HG03342 (cell line): ENCODE measurements at regions not wholly inside any gene's neighbourhood (a gene's known extent, or its start where the extent isn't known, plus 50 kb on each side); places are given as distances from the start of the nearest gene placed in this dataset.

Experiments
- ATAC-seq: cut with Tn5 transposase; IDR thresholded peaks from one replicate; pipeline ENCODE4 v1.9.1; 2021; ENCODE audit warnings: mild to moderate bottlenecking, moderate library complexity; ENCODE audit not compliant: unreplicated experiment

DNA sequence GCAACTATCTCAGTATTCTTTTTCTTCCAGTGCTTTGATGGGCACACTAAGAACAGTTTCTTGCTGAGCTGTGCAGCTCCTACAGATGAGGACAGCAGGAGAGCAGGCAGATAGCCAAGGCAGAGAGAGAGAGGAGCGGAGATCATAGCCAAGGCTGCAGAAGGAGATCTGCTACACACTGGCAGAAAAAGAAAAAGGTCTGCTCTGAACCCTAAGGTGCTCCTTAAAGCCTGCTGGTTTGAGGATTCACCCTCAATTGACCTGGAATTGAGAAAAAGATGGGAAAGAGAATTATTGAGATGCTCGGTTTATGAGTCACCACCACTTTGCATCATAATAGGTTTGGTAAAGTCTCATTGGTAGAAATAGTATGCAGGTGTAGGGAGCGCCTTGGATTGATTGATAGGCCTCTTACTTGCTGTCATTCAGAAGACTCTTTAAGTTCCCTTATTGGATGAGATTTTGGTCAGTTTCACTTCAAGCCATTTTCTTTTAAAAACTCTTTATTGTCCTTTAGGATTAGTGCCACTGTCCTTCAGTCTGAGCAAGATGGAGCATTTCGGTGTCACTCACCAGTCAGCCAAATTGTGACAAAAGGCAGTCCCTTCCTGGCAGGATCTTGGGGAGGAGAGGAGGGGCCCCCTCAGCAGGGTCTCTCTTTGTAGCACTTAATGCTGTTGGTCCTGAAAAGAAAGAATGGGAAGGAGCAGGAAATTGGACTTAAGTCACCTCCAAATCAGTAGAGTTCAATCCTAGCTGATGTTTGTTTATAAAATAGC, 685.0 kb downstream of the ADGRL2 start:
- ATAC-seq, result no peak

DNA sequence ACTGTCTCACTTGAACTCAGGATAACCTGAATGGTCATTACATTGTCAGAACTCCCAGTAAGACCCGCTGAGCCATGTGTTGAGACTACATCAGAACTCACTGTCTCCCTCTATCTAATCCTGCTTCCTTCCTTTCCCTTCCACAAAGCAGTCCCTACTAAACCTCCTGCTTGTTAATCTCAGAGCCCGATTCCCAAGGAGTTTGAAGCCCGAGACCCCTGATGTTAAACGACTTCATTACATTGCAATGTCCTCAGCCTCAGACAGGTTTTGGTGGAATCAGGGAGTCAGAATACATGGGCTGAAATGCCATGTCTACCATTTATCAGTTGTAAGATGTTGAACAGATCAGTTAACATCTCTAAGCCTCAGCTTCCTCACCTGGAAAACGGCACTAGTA, 682.4 kb downstream of the ADGRL2 start:
- no peak for ATAC-seq

DNA sequence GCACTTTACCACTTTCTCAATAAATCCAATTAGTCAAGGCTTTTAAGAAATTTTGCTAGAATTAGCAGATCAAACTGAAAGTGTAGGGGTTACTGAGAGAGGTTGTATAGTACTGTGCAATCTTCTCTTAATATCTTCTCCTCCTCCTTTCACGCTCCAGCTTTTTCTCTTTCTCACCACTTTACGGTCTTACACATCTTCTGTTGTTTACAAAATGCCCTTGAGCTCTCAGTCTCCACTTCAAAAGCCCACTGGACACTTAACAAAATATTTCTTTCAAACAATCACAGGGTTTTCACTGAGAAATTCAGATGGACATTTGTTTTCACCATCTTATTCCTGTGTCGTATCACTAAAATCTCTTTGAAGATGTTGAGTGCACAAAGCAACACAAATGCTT, 678.2 kb downstream of the ADGRL2 start:
- ATAC-seq, result no peak

DNA sequence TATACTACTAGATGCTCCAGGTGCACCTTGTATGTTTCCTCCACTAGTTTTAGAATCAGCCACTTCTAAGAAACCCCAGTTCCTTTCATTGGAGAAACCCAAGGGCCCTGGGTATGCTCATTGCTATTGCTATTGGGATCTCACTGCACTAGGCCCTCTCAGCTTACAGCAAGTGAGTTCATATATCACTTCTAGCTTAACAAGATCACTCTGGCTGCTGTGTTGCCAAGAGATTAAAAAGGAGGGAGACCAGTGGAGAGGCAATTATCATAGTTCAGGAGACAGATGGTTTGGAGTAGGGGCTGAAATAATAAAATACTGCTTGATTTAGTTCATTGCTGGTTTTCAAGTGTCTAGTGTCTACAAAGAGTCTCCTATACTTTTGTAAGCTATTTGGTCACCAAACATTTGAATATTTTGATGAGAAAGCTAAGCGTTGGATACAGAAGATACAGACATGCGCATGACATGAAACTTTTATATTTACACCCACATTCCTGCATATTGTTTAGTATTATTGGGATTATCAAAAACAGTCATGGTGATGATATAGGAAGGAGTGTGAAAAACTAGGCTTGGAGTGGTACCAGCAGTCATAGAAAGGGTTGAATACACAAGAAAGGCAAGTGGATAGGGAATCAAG, 671.9 kb downstream of the ADGRL2 start:
- no peak for ATAC-seq

DNA sequence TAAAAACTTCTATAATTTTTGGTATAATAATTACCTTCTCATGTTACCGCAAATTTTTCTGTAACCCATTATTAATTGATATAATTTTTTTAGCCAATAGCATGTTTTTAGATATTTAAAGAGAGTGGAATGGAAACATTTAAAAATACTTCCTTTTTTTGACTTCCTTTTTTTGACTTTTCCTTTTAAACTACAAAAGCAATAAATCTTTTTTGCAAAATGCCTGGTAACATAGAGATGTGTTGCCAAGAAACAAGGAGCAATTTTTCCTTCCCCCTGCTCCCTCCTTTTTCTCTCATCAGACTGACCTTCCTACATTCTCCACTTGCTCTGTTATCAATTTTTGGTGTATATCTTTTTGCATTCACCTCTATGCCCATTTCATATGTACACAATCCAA, 666.2 kb downstream of the ADGRL2 start:
- ATAC-seq, result no peak

DNA sequence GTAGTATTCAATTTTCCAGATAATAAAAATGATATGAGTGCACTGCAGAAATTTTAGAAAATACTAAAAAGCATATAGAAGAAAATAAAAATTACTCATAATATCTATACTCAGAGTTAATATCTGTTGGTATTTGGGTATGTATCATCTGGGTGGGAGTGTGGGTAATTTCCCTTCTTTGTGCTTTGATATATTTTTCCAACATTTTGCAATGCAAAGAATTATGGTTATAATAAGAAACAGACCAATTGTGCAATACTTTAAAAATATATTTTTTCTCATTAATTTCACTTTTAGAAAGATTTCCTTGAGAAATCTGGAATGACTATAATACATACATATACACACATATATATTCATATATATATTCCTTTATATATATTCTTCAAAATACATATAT, 665.7 kb downstream of the ADGRL2 start:
- ATAC-seq, result no peak

DNA sequence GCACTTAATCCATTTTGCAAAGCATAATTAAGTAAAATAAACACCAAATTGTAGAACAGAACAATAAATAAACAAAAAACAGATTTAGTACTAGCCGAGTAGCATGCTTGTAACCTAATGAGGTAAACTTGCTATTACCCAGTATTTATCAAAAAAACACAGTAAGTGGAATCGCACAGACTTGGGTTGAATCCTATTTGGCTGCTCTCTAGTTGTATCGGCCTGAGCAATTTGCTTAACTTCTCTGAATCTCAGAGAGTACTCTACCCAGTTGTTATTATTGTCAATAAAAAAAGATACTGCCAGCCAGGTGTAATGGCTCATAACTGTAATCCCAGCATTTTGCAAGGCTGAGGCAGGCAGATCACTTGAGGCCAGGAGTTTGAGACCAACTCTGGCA, 664.3 kb downstream of the ADGRL2 start:
- ATAC-seq, result no peak

DNA sequence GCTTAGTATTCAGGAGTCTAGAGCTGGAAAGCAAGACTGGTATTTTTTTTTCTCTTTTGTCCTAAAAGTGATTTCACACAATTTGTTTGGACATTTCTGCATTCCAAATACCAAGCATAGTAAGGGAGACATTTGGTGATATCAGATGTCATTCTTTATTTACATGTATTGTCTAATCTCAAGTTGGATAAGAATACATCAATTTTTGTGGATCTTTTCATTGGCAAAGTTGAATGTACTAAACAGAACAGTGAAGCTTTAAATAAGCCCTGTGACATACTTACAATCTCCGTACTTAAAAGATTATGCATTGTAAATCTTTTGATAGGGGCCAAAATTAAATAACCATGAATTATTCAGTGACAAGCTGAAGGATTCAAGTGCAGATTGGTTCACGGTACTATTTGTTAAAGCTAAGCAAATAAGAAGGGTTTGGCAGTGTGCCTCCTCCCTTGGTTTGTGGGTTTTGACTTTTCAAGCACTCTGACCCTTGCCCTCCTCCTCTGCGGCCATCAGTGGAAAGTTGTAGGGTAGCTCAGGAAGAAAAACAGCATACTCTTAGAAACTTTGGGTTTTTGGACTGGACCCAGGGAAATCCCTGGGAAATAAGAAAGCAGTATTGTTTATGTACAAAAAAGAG, 663.7 kb downstream of the ADGRL2 start:
- no peak for ATAC-seq

DNA sequence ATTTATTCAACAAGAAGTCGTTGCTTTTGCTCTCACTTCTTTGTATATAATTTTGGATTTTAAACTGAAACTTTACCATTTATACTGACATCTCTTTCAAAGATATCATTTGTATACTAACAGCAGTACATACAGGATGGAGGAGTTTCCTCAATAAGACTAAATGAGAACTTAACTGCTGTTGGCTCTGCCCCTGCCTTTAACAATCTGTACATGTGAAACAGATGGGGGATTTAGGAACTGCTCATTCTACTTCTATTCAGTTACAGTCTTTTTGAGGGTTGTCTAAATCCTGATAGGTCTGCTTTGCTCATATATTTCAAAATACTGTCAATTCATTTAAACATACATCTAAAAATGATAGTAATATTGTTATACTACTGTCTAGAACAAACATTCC, 663.2 kb downstream of the ADGRL2 start:
- no peak for ATAC-seq

DNA sequence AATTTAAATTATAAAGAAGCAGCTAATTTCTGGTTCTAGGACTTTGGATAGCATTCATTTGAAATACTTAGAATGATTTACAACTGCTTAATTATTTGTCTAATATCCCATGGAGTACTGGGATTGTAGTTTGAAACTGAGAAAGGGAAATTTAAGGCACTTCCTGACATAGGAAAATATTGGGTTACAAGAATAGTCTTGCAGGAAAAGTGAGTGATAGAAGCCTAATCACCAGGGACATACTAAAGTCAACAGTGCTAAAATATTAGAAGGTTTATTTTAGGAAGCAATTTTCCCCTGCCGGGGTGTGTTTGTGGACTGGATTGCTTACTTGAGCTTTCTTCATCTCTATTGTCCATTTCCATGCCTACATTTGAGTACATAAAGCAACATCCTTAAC, 661.6 kb downstream of the ADGRL2 start:
- ATAC-seq, result no peak

DNA sequence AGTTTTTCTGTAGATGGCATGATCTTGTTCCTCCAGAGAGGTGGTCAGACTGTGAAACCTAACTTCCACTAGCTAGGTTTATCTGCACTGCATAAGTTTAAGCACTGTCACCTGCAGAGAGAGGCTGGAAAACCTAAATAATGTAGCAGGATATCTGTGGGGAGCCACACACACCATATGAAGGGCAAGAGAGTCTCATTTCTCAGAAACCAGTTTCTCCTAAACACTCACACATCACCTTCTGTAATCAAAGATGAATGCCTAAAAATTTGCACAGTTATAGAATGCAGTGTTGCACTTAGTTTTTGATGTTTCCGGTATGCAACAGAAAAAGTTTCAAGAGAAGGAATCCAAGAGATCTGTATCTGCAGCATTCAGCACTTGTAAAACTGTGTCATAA, 654.6 kb downstream of the ADGRL2 start:
- ATAC-seq, result no peak

DNA sequence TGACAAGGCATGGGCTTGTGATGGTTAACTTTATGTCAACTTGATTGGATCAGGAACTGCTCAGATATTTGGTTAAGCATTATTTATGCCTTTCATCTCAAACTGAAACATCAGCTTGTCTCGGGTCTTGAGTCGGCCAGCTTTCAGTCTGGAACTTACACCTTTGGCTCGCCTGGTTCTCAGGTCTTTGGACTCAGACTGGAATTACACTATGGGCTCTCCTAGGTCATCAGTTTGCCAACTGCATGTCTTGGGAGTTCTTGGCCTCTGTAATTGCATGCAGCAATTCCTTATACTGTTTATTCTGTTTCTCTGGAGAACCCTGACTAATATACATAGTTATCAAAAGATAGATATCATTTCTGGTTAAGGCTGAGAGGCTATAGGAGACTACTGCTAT, 653.7 kb downstream of the ADGRL2 start:
- no peak for ATAC-seq

DNA sequence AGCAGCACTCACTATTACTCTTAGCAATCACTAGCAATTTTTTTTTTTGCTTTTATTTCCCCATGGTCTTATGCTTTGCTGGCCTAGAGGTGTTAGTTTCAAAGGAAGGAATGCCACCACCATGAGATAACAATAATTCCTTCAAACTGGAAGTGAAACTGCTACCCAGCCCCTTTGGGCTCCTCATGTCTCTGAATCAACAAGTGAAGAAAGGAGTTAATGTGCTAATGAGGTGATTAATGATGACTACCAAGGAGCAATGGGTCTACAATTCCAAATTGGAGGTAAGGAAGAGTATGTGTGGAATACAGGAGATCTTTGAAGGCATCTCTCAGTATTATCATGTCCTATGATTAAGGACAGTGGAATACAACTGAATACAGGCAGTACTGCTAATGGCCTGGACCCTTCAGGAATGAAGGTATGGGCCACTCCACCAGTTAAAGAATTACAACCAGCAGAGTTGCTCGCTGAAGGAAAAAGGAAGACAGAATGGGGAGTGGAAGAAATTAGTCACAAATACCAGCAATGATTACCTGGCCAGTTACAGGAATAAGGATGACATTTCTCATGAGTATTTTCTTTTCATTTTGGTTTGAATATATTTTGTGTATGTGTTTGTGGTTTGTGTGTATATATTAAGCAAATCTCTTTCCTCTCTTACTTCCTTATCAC, 652.9 kb downstream of the ADGRL2 start:
- ATAC-seq, result no peak

DNA sequence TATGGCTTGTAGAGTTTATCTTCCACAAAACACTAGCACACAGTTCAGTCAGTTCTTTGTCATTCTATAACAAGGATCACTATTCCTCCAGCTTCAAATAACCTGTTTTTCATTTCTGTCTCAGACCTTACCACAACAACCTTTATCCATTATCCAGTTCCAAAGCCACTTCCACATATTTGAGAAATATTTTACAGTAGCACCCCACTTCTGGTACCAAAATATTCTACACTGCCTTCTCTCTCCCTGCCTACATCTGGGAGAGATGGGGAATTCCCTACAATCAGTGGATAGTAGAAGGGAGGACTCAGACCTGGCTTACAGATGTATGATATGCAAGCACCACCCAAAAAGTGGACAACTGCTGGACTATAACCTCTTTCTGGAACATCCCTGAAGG, 651.4 kb downstream of the ADGRL2 start:
- ATAC-seq, result no peak

DNA sequence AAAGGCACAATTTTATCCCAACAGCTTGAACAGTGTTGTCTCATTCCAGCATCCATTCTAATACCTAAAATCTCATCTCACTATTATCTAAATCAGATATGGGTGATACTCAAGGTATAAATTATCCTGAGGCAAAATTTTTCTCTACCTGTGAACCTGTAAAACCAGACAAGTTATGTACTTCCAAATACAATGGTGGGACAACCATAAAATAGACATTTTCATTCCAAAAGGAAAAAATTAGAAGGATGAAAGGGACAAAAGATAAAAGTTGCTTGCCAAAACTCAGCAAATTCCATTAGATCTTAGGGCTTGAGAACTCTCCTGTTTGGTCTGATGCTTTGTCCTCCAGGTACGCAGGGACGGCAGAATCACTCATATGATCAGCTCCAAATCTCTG, 650.5 kb downstream of the ADGRL2 start:
- ATAC-seq, result no peak

DNA sequence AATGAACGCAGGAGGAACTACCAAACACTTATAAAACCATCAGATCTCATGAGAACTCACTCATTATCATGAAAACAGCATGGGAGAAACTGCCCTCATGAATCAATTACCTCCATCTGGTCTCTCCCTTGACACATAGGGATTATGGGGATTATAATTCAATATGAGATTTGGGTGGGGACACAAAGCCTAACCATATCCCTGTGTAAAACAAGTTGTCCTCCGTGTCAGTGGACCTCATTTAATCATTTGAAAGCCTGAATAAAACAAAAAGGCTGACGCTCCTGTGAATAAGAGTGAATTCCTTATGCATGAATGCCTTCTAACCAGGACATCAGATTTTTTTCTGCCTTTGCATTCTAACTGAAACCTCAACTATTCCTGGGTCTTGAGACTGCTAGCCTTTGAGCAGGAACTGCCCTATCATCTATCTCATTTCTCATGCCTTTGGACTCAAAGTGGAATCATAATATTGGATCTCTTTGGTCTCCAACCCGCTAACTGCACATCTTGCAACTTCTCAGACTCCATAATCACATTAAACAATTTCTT, 648.8 kb downstream of the ADGRL2 start:
- ATAC-seq, result no peak

DNA sequence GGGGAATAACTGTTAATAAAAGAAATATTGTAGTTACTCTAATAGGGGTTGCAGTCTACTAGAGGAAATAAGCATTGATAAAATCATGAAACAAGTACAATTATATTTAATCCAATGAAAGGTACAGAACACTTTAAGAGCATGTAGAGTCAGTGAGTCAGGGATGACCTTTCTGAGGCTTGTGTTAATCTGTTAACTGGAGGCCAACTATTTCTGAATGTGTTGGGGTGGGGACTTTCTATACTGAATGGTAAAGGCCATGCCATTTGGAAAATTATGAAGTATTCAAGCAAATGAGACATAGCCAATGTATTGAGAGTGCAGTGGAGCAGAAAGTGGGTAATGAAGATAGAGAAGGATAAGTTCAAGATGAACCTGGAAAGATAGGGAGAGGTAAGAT, 646.2 kb downstream of the ADGRL2 start:
- ATAC-seq, result no peak

DNA sequence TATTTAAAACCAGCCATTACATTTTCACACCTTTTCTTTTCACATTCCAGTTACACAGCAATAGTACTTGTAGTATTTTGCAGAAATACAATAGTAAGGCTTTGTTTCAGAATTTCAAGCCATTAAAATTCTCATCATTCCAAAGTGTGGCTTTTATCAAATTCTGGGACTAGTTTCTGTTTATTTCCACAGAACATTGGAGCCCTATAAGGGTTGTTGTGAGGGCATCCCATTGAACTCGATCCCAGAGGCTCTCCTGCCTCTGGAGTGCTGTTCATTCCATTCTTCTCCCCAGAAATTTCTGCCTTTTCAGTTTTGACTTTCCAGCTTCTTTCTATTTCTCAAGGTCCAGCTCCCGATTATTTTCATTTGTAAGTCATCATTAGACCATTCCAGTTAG, 645.5 kb downstream of the ADGRL2 start:
- ATAC-seq, result no peak

DNA sequence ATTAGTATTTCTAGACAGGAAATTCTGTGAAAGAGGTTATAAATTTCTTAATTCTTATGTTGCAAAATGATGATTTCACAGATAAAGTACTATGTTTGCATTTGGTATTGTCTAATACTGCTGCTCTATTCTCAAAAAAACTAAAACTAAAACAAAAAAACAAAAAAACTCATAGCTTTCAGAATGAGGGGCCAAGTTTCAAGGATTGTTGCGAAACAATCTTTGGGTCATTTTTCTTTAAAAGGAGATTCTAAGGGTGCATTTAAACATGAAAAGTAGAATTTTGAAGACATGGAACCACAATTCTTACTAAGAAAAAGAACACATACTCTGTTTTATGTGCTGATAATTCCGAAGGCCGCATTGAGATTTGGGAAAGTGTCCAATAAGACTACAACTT, 645.1 kb downstream of the ADGRL2 start:
- ATAC-seq, result no peak

DNA sequence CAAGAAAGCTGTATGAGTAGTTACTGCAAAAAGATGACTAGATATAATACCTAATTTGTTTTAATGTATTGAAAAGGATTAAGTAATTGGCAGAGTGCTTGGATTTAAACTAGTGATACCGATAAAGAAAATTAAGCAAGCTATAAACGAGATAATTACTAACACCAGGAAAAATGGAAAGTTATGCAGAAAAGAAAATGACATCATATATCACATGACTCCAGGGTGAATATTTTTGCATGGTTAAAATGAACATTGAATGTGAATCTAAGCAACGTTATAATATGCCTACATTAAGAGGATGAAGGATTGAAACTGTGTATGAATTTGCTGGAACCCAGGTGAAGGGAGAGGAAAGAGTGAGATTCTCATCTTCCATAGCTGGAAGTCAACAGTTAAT, 644.4 kb downstream of the ADGRL2 start:
- no peak for ATAC-seq

DNA sequence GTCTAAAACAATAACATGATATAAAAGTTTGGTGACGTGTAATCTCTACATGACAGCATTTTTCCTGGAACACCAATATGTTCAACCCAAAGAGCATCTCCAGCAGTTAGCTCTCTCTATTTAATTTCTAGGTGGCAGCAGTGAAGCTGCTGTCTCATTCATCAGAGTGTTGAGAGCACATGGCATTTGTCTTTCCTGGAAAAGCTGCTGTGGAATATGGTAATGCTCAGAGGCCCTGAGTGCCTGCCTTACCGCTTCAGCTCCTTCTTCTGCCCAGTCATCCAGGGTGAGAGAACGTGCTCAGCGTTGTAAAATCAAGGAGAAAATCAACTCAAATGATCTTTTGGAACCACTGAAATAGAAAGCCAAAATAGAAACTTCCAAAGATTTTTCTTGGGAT, 640.7 kb downstream of the ADGRL2 start:
- ATAC-seq, result no peak
